Mesendoderm (in vitro differentiated cells): ENCODE measurements at regions not wholly inside any gene's neighbourhood (a gene's known extent, or its start where the extent isn't known, plus 50 kb on each side); places are given as distances from the start of the nearest gene placed in this dataset.
A peak's percentile ranks its signal among the peaks of the same experiment; 100 is the strongest.

ENCODE experiments used
- DNase-seq: peaks from one replicate; pipeline ENCODE4 v3.0.0; 2013
- H2AK5ac ChIP-seq: 2 replicates; pipeline ENCODE4 v1.6.1; 2013; ENCODE audit warnings: low read length, inconsistent platforms
- H2BK120ac ChIP-seq: 2 replicates; pipeline ENCODE4 v1.6.1; 2013; ENCODE audit warnings: low read depth, mild to moderate bottlenecking, low read length, moderate library complexity, mixed read lengths
- H2BK15ac ChIP-seq: replicated peaks from 2 replicates; pipeline ENCODE4 v1.6.1; 2013; ENCODE audit warnings: low read depth, mild to moderate bottlenecking, moderate library complexity
- H2BK5ac ChIP-seq: 2 replicates; pipeline ENCODE4 v1.6.1; 2013; ENCODE audit warnings: low read length, inconsistent platforms
- H3K18ac ChIP-seq: 2 replicates; pipeline ENCODE4 v1.6.1; 2013; ENCODE audit warnings: mild to moderate bottlenecking, low read length, mixed read lengths
- H3K23ac ChIP-seq: one replicate; pipeline ENCODE4 v1.6.1; 2013; ENCODE audit warnings: low read length
- H3K27ac ChIP-seq: 2 replicates; pipeline ENCODE4 v1.5.1; 2013; ENCODE audit warnings: low read depth, mild to moderate bottlenecking, inconsistent platforms, low read length, moderate library complexity
- H3K27me3 ChIP-seq: 2 replicates; pipeline ENCODE4 v1.6.1; 2013; ENCODE audit warnings: low read length, control low read depth, mild to moderate bottlenecking, inconsistent platforms; ENCODE audit not compliant: insufficient read depth, poor library complexity
- H3K36me3 ChIP-seq: 2 replicates; pipeline ENCODE4 v1.6.1; 2013; ENCODE audit warnings: low read length, inconsistent platforms; ENCODE audit not compliant: control insufficient read depth, insufficient read depth
- H3K4ac ChIP-seq: one replicate; pipeline ENCODE4 v1.6.1; 2013; ENCODE audit warnings: low read depth, mild to moderate bottlenecking, low read length, moderate library complexity
- H3K4me1 ChIP-seq: 2 replicates; pipeline ENCODE4 v1.6.1; 2013; ENCODE audit warnings: low read depth, low read length, inconsistent platforms; ENCODE audit not compliant: control insufficient read depth
- H3K4me2 ChIP-seq: 2 replicates; pipeline ENCODE4 v1.6.1; 2013; ENCODE audit warnings: low read length
- H3K4me3 ChIP-seq: 2 replicates; pipeline ENCODE4 v1.5.1; 2013; ENCODE audit warnings: mild to moderate bottlenecking, low read length
- H3K56ac ChIP-seq: one replicate; pipeline ENCODE4 v1.6.1; 2013; ENCODE audit warnings: low read length
- H3K79me1 ChIP-seq: 2 replicates; pipeline ENCODE4 v1.6.1; 2013; ENCODE audit warnings: low read length, inconsistent platforms
- H3K79me2 ChIP-seq: 2 replicates; pipeline ENCODE4 v1.6.1; 2013; ENCODE audit warnings: mild to moderate bottlenecking, low read length; ENCODE audit not compliant: control insufficient read depth, insufficient read depth
- H3K9ac ChIP-seq: 2 replicates; pipeline ENCODE4 v1.6.1; 2013; ENCODE audit warnings: low read length, inconsistent platforms
- H4K5ac ChIP-seq: one replicate; pipeline ENCODE4 v1.6.1; 2013; ENCODE audit warnings: low read length
- H4K8ac ChIP-seq: one replicate; pipeline ENCODE4 v1.6.1; 2013; ENCODE audit warnings: low read depth, mild to moderate bottlenecking, control low read depth, low read length, moderate library complexity
- WGBS: extraction: QIAGEN DNeasy Blood & Tissue Kit; methylation state at CpG from one replicate; pipeline ENCODE4 v1.1.7; 2013; ENCODE audit warnings: low lambda C conversion rate, missing lambda C conversion rate; ENCODE audit not compliant: insufficient coverage; ENCODE audit errors: extremely low coverage; 5-methylcytosine and 5-hydroxymethylcytosine counted together

- peak; percentile 49 for DNase-seq
- H3K4me1 ChIP-seq, result no peaks in the 10 kb centered on the region
- no peak overlapping the region for H3K27ac ChIP-seq
- no peaks in the 10 kb centered on the region for H3K79me2 ChIP-seq
- H2BK120ac ChIP-seq, result no peak overlapping the region
- no peak overlapping the region for H3K56ac ChIP-seq
- H3K23ac ChIP-seq, result no peak overlapping the region
- no peak overlapping the region for H4K8ac ChIP-seq
- no peak overlapping the region for H4K5ac ChIP-seq
- H2BK15ac ChIP-seq, result no peak overlapping the region
- H3K4ac ChIP-seq, result no peak overlapping the region
- no peak overlapping the region for H3K9ac ChIP-seq
- H3K27me3 ChIP-seq, result no peaks in the 10 kb centered on the region
- no peak overlapping the region for H3K4me2 ChIP-seq
- H3K4me3 ChIP-seq, result no peak overlapping the region
- no peak overlapping the region for H3K18ac ChIP-seq
- no peaks in the 10 kb centered on the region for H3K36me3 ChIP-seq
- H2BK5ac ChIP-seq, result no peak overlapping the region
- H3K79me1 ChIP-seq, result no peaks in the 10 kb centered on the region
- no CpG with 5 or more reads among the region's 9 CpGs for WGBS
- H2AK5ac ChIP-seq, result no peak overlapping the region
Measured at GRCh38 chr9:90002397-90003271, 397.8 kb downstream of the GADD45G start.

- H2BK5ac ChIP-seq, result no peak overlapping the region
- no peak overlapping the region for H3K4me3 ChIP-seq
- no peak overlapping the region for H3K56ac ChIP-seq
- DNase-seq, result no peak
- no peak overlapping the region for H2BK15ac ChIP-seq
- H3K79me1 ChIP-seq, result no peaks in the 10 kb centered on the region
- no peaks in the 10 kb centered on the region for H3K79me2 ChIP-seq
- H3K4me1 ChIP-seq, result no peaks in the 10 kb centered on the region
- no peak overlapping the region for H4K8ac ChIP-seq
- H4K5ac ChIP-seq, result no peak overlapping the region
- WGBS, result no CpG with 5 or more reads among the region's 3 CpGs
- no peak overlapping the region for H3K18ac ChIP-seq
- H3K9ac ChIP-seq, result no peak overlapping the region
- H2BK120ac ChIP-seq, result no peak overlapping the region
- no peak overlapping the region for H3K4ac ChIP-seq
- H3K27me3 ChIP-seq, result no peaks in the 10 kb centered on the region
- no peaks in the 10 kb centered on the region for H3K36me3 ChIP-seq
- no peak overlapping the region for H3K27ac ChIP-seq
- H3K4me2 ChIP-seq, result no peak overlapping the region
- H3K23ac ChIP-seq, result no peak overlapping the region
- no peak overlapping the region for H2AK5ac ChIP-seq
Measured at GRCh38 chr9:90005388-90005787, 400.6 kb downstream of the GADD45G start.

GRCh38 chr9:90007516-90008440, 403.0 kb downstream of the GADD45G start:
- H2BK5ac ChIP-seq, result no peak overlapping the region

GRCh38 chr9:90009447-90009846, 404.6 kb downstream of the GADD45G start:
- Histone ChIP-seq H3K79me2 (no peaks in the 10 kb centered on the region), H2AK5ac (no peak overlapping the region)

More at GRCh38 chr9:90007516-90008440, 403.0 kb downstream of the GADD45G start:
- H3K56ac ChIP-seq, result peak overlapping the region; percentile 6
- no peaks in the 10 kb centered on the region for H3K79me1 ChIP-seq
- no peaks in the 10 kb centered on the region for H3K79me2 ChIP-seq
- WGBS, result no CpG with 5 or more reads among the region's 11 CpGs
- H3K27me3 ChIP-seq, result no peaks in the 10 kb centered on the region
- H2BK15ac ChIP-seq, result no peak overlapping the region
- no peaks in the 10 kb centered on the region for H3K4me1 ChIP-seq
- H3K27ac ChIP-seq, result no peak overlapping the region
- no peak overlapping the region for H3K18ac ChIP-seq
- DNase-seq, result peak; percentile 70
- H2BK120ac ChIP-seq, result no peak overlapping the region
- H4K8ac ChIP-seq, result no peak overlapping the region
- H3K4me3 ChIP-seq, result no peak overlapping the region
- no peak overlapping the region for H3K4me2 ChIP-seq
- H4K5ac ChIP-seq, result no peak overlapping the region
- no peak overlapping the region for H3K4ac ChIP-seq
- no peak overlapping the region for H2AK5ac ChIP-seq
- no peaks in the 10 kb centered on the region for H3K36me3 ChIP-seq
- H3K9ac ChIP-seq, result no peak overlapping the region
- no peak overlapping the region for H3K23ac ChIP-seq

GRCh38 chr9:90010793-90011192, 406.0 kb downstream of the GADD45G start:
- no peaks in the 10 kb centered on the region for H3K4me1 ChIP-seq
- DNase-seq, result no peak
- H3K27me3 ChIP-seq, result no peaks in the 10 kb centered on the region
- H3K4me2 ChIP-seq, result no peak overlapping the region
- no peaks in the 10 kb centered on the region for H3K36me3 ChIP-seq
- no peak overlapping the region for H2AK5ac ChIP-seq
- no peak overlapping the region for H3K23ac ChIP-seq
- WGBS, result no CpG with 5 or more reads among the region's 11 CpGs
- no peak overlapping the region for H4K8ac ChIP-seq
- H3K18ac ChIP-seq, result no peak overlapping the region
- H3K79me1 ChIP-seq, result no peaks in the 10 kb centered on the region
- no peak overlapping the region for H3K4me3 ChIP-seq
- H3K9ac ChIP-seq, result no peak overlapping the region
- no peak overlapping the region for H3K56ac ChIP-seq
- no peak overlapping the region for H2BK120ac ChIP-seq
- no peak overlapping the region for H3K4ac ChIP-seq
- no peak overlapping the region for H2BK5ac ChIP-seq
- H3K27ac ChIP-seq, result no peak overlapping the region
- H3K79me2 ChIP-seq, result no peaks in the 10 kb centered on the region
- no peak overlapping the region for H2BK15ac ChIP-seq
- no peak overlapping the region for H4K5ac ChIP-seq

More at GRCh38 chr9:90009447-90009846, 404.6 kb downstream of the GADD45G start:
- no peaks in the 10 kb centered on the region for H3K27me3 ChIP-seq
- DNase-seq, result no peak
- no peak overlapping the region for H4K5ac ChIP-seq
- no peaks in the 10 kb centered on the region for H3K79me1 ChIP-seq
- no peaks in the 10 kb centered on the region for H3K4me1 ChIP-seq
- H3K4me3 ChIP-seq, result no peak overlapping the region
- no peak overlapping the region for H2BK15ac ChIP-seq
- H3K4me2 ChIP-seq, result no peak overlapping the region
- no peak overlapping the region for H2BK120ac ChIP-seq
- no peak overlapping the region for H3K27ac ChIP-seq
- no peak overlapping the region for H3K56ac ChIP-seq
- no CpG with 5 or more reads among the region's 4 CpGs for WGBS
- H3K36me3 ChIP-seq, result no peaks in the 10 kb centered on the region
- H2BK5ac ChIP-seq, result no peak overlapping the region
- no peak overlapping the region for H3K4ac ChIP-seq
- H3K23ac ChIP-seq, result no peak overlapping the region
- H3K18ac ChIP-seq, result no peak overlapping the region
- no peak overlapping the region for H4K8ac ChIP-seq
- no peak overlapping the region for H3K9ac ChIP-seq
